ENCODE measurements at regions not wholly inside any gene's neighbourhood (a gene's known extent, or its start where the extent isn't known, plus 50 kb on each side); places are given as distances from the start of the nearest gene placed in this dataset.

DNA sequence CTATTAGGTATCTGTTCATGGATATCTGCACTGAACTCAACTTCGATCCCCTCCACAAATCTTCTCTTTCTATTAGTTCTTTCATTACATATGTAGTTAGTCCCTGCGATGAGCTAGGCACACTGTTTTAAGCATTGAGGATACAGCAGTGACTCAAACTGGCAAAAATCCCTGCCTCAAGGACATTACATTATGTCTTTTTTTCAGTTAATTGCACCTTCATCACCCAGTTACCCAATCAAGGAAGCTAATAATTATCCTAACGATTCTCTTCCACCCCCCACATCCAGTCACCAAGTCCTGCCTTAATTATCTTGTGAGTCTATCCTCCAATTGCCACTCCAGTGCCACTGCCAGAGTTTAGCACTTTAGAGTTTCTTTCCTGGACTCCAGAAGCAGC, 89.3 kb downstream of the C13orf42 start:
- no peak for TF ChIP-seq CTCF (IDR thresholded peaks at IDR 0.05)
- no peak for TF ChIP-seq POLR2A (IDR thresholded peaks at IDR 0.05)
- no peak for TF ChIP-seq POLR2AphosphoS5 (IDR thresholded peaks at IDR 0.05)
